K562 (cell line): ENCODE measurements at regions not wholly inside any gene's neighbourhood (a gene's known extent, or its start where the extent isn't known, plus 50 kb on each side); places are given as distances from the start of the nearest gene placed in this dataset.

ENCODE experiments used
- ATAC-seq: fragments of 200-7000 bp; cut with Tn5 transposase; 3 replicates; pipeline ENCODE4 v1.9.1; 2020; ENCODE audit warnings: moderate library complexity
- BruUV-seq: library from RNA; stranded (reverse); fragments of 400-500 nt; replicated peaks from 2 replicates; lab custom pipeline; 2021; lab: Mats Ljungman, UMichigan
- CTCF ChIA-PET: fragments of 300-600 bp; formaldehyde crosslinking; extraction: SDS; loops from one replicate; lab custom pipeline; 2021; ENCODE audit warnings: low intra/inter-chr PET ratio; lab: Yijun Ruan, JAX
- POLR2A ChIA-PET: fragments of 300-600, 350-650 bp; sonication (Branson Sonifier 250); formaldehyde crosslinking; extraction: SDS; loops from one replicate; lab custom pipeline; 2021; ENCODE audit warnings: antibody characterized with exemption, inconsistent platforms; lab: Yijun Ruan, JAX
- DNase-seq, 4 experiments: peaks; one replicate each; pipeline versions ENCODE4 v3.0.0 to v3.0.0-alpha.2; 2011 to 2018; ENCODE audit warnings: low spot score in 3 of 4, mixed read lengths in 3 of 4; ENCODE audit errors: extremely low read depth in 1 of 4
- FAIRE-seq: peaks from 2 replicates; lab custom pipeline; 2011; peaks lifted over from hg19 to GRCh38; lab: Jason Lieb, UNC
- H2AFZ ChIP-seq: 2 replicates; pipeline ENCODE4 v1.6.0; 2011; ENCODE audit warnings: low read depth, low read length, control low read depth, inconsistent platforms
- H3K27ac ChIP-seq: fragments of 200-600 bp; 3 replicates; pipeline ENCODE4 v1.8.0; 2011; ENCODE audit warnings: low read depth, mild to moderate bottlenecking, control low read depth, inconsistent platforms, low read length, moderate library complexity, mixed read lengths; ENCODE audit errors: extremely low read depth
- H3K27me3 ChIP-seq, 2 experiments: fragments of 300-600 bp in 1 of 2; 2 replicates in 1 of 2; 3 replicates in 1 of 2; pipeline versions ENCODE4 v1.6.0 to v1.8.0; 2011; ENCODE audit warnings: inconsistent platforms in 2 of 2, low read length in 2 of 2, mild to moderate bottlenecking in 1 of 2, mixed read lengths in 1 of 2, moderate library complexity in 1 of 2; ENCODE audit not compliant: control insufficient read depth in 2 of 2, insufficient read depth in 2 of 2
- H3K36me3 ChIP-seq: fragments of 300-600 bp; 3 replicates; pipeline ENCODE4 v1.8.0; 2011; ENCODE audit warnings: mild to moderate bottlenecking, low read length, inconsistent platforms; ENCODE audit not compliant: control insufficient read depth, insufficient read depth
- H3K4me1 ChIP-seq, 2 experiments: fragments of 200-600 bp in 1 of 2; replicated peaks in 1 of 2; 2 replicates in 1 of 2; 3 replicates in 1 of 2; pipeline versions ENCODE4 v1.5.1 to v1.8.0; 2011; ENCODE audit warnings: inconsistent platforms in 2 of 2, low read length in 2 of 2, mild to moderate bottlenecking in 1 of 2, mixed read lengths in 1 of 2, moderate library complexity in 1 of 2; ENCODE audit not compliant: control insufficient read depth in 2 of 2, insufficient read depth in 2 of 2
- H3K4me2 ChIP-seq: 2 replicates; pipeline ENCODE4 v1.6.1; 2011; ENCODE audit warnings: low read length, control low read depth, inconsistent platforms, mixed read lengths; ENCODE audit not compliant: insufficient read depth
- H3K4me3 ChIP-seq: fragments of 200-600 bp; sonication (generic), shearing (Covaris generic); 2 replicates; pipeline ENCODE4 v1.5.1; 2016; ENCODE audit warnings: control low read depth, inconsistent platforms
- H3K79me2 ChIP-seq: fragments of 200-600 bp; 3 replicates; pipeline ENCODE4 v1.8.0; 2011; ENCODE audit warnings: low read length, inconsistent platforms; ENCODE audit not compliant: control insufficient read depth, insufficient read depth
- H3K9ac ChIP-seq, 2 experiments: 2 replicates each; pipeline versions ENCODE4 v1.6.0 to v1.6.1; 2011; ENCODE audit warnings: low read depth in 2 of 2, low read length in 2 of 2, control low read depth in 1 of 2, inconsistent platforms in 1 of 2, mild to moderate bottlenecking in 1 of 2, mixed read lengths in 1 of 2; ENCODE audit not compliant: insufficient read depth in 1 of 2
- H3K9me1 ChIP-seq: one replicate; pipeline ENCODE4 v1.6.0; 2011; ENCODE audit warnings: inconsistent platforms, mild to moderate bottlenecking, low read length, moderate library complexity; ENCODE audit not compliant: control insufficient read depth, insufficient read depth
- H3K9me3 ChIP-seq: replicated peaks from 2 replicates; pipeline ENCODE4 v1.5.1; 2011; ENCODE audit warnings: low read depth, low read length, inconsistent platforms; ENCODE audit not compliant: control insufficient read depth, insufficient read depth
- H4K20me1 ChIP-seq: replicated peaks from 2 replicates; pipeline ENCODE4 v1.6.1; 2011; ENCODE audit warnings: low read length, inconsistent platforms, mixed read lengths; ENCODE audit not compliant: control insufficient read depth, insufficient read depth
- BCOR ChIP-seq: fragments of 450-650 bp; IDR thresholded peaks from 2 replicates; pipeline ENCODE4 v1.6.1; 2016
- CEBPG ChIP-seq, 3 experiments: fragments of 200-800 bp in 1 of 3; sonication (Bioruptor generic) in 1 of 3; sonication (generic) in 1 of 3; formaldehyde crosslinking in 1 of 3; IDR thresholded peaks in 2 of 3; conservative IDR thresholded peaks in 1 of 3; 2 replicates each; pipeline versions ENCODE4 v1.6.1 to v1.8.0; 2016 to 2022; ENCODE audit warnings: missing compliant biosample characterization in 2 of 3, missing genetic modification characterization in 2 of 3, mild to moderate bottlenecking in 1 of 3, missing genetic modification reagents in 1 of 3
- DNMT1 ChIP-seq: fragments of 450-650 bp; IDR thresholded peaks from 2 replicates; pipeline ENCODE4 v1.6.1; 2016; ENCODE audit warnings: antibody characterized with exemption, mild to moderate bottlenecking
- RB1 ChIP-seq: fragments of 450-650 bp; IDR thresholded peaks from 2 replicates; pipeline ENCODE4 v1.6.1; 2017; ENCODE audit warnings: low read depth, mild to moderate bottlenecking
- SRSF3 ChIP-seq: fragments of 200-400 bp; formaldehyde crosslinking; IDR thresholded peaks from 2 replicates; pipeline ENCODE4 v1.6.1; 2016; ENCODE audit warnings: mild to moderate bottlenecking, low read length, moderate library complexity; ENCODE audit not compliant: insufficient read depth
- YY1 ChIP-seq, 3 experiments: IDR thresholded peaks; 2 replicates each; pipeline ENCODE4 v1.6.1; 2011; ENCODE audit warnings: low read length in 2 of 3, mild to moderate bottlenecking in 2 of 3, moderate library complexity in 2 of 3, borderline replicate concordance in 1 of 3, control low read depth in 1 of 3, low read depth in 1 of 3; ENCODE audit not compliant: insufficient read depth in 3 of 3, insufficient replicate concordance in 2 of 3, control insufficient read depth in 1 of 3, insufficient read length in 1 of 3; ENCODE audit errors: extremely low read depth in 1 of 3
- WGBS: fragments of 100-300 bp; shearing (Covaris generic); methylation state at CpG from one replicate; pipeline ENCODE4 v1.1.6; 2016; ENCODE audit warnings: low coverage, mixed read lengths; ENCODE audit not compliant: insufficient coverage; ENCODE audit errors: missing lambda C conversion rate; 5-methylcytosine and 5-hydroxymethylcytosine counted together
- in situ Hi-C: fragments of 300-500 bp; cut with MboI; formaldehyde crosslinking; loops from 4 replicates; pipeline ENCODE4 v1.15.0; 2018; ENCODE audit warnings: inconsistent platforms, mixed read lengths
- intact Hi-C: fragments of 100-400 bp; cut with micrococcal nuclease; formaldehyde crosslinking; loops from 2 replicates; pipeline ENCODE4 v1.14.2; 2022

DNA sequence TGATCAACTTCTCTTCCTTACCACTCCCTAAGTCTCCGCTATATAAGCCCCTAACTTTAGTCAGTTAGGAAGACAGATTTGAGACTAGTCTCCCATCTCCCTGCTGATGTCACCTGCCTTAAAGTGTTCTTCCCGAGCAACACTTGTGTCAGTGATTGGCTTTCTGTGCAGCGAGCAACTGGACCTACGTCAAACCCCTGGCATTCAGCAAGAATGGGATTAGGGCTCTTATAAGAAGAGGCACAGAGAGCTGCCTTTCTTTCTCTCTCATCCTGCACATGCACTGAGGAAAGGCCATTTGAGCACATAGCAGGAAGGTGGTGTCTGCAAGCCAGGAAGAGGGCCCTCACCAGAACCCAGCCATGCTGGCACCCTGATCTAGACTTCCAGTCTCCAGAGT lies 116.6 kb upstream of the THY1 start (continued):
- TF ChIP-seq SRSF3 (no peak), DNMT1 (no peak), YY1 (IDR thresholded peaks at IDR 0.05; ENCODE audit: borderline replicate concordance in 1 of 3, control insufficient read depth in 1 of 3, extremely low read depth in 1 of 3, insufficient read depth in 3 of 3, insufficient read length in 1 of 3, insufficient replicate concordance in 2 of 3, low read depth in 1 of 3, low read length in 2 of 3) (no peak)

DNA sequence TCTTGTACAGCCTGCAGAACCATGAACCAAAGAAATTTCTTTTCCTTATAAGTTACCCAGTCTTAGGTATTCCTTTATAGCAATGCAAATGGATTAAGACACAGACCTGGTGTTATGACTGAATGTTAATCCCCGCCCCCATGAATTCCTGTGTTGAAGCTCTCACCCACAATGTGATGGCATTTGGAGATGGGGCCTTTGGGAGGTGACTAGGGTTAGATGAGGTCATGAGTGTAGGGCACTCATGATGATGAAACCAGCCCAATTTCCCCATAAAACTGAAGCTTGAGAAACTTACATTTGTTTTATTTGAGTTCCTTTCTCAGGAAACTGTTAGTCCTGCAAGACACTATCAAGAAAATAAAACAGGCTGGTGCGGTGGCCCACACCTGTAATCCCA lies 115.8 kb upstream of the THY1 start:
- no peak overlapping the region for H3K9ac ChIP-seq
- H3K36me3 ChIP-seq, result no peaks in the 10 kb centered on the region
- intact Hi-C loops, result no loop called here
- H4K20me1 ChIP-seq, result peaks cover 6% of the 10 kb centered on the region; the same call in 1 of the 2 replicates
- H3K27ac ChIP-seq, result no peak overlapping the region
- peaks cover 4% of the 10 kb centered on the region for H3K9me1 ChIP-seq
- POLR2A ChIA-PET, result interaction anchor here (0.6 kb wide), 1 partner anchor 25 kb away, joined by 4 read pairs; no protein-coding TSS in a partner anchor
- 0% methylated on average over 2 of the region's 2 CpGs for WGBS
- peaks cover 0 to 33% of the 10 kb centered on the region in 2 experiments; a peak in 3 of 5 replicates for H3K27me3 ChIP-seq
- TF ChIP-seq RB1 (no peak), CEBPG (CRISPR knock-in tag; IDR thresholded peaks at IDR 0.05) (no peak), CEBPG (tag; conservative IDR thresholded peaks at IDR 0.05 in 1 of 2, IDR thresholded peaks at IDR 0.05 in 1 of 2) (0 out of 4 replicates have a peak, but pooled peaks of 1 of the 2 experiments have one; percentile 30), BCOR (no peak)
- TF ChIP-seq, all 486 proteins: peak for 1
- CTCF ChIA-PET, result no interaction called here
- in situ Hi-C loops, result no loop called here
- H3K4me3 ChIP-seq, result no peak overlapping the region
- H3K79me2 ChIP-seq, result no peaks in the 10 kb centered on the region
- no peak for ATAC-seq
- FAIRE-seq, result no peak
- no peak overlapping the region for H3K4me2 ChIP-seq
- no peak for DNase-seq
- H3K4me1 ChIP-seq, result no peaks in the 10 kb centered on the region
- BruUV-seq, result no TSS peak
- no peaks in the 10 kb centered on the region for H3K9me3 ChIP-seq
- H2AFZ ChIP-seq, result no peak overlapping the region
